Esophagus squamous epithelium (tissue), 4 donors: ENCODE measurements at regions not wholly inside any gene's neighbourhood (a gene's known extent, or its start where the extent isn't known, plus 50 kb on each side); places are given as distances from the start of the nearest gene placed in this dataset.

Experiments
- CTCF ChIP-seq, 6 experiments: fragments of 450-650 bp in 4 of 6; fragments of 200-600 bp in 2 of 6; sonication (generic) in 2 of 6; IDR thresholded peaks; one replicate each; pipeline ENCODE4 v1.5.1; 2016 to 2019; ENCODE audit warnings: antibody characterized with exemption in 6 of 6, mild to moderate bottlenecking in 4 of 6, moderate library complexity in 4 of 6
- POLR2A ChIP-seq, 4 donors: fragments of 450-650 bp; IDR thresholded peaks; one replicate each; pipeline ENCODE4 v1.6.1; 2017; ENCODE audit warnings: antibody characterized with exemption in 4 of 4, mild to moderate bottlenecking in 4 of 4, moderate library complexity in 3 of 4

GRCh38 chr1:178587096-178587495 is 74.2 kb downstream of the TEX35 start:
- no peak for TF ChIP-seq CTCF (IDR thresholded peaks at IDR 0.05)
- TF ChIP-seq POLR2A (IDR thresholded peaks at IDR 0.05) = no peak
